NB4 (cell line): ENCODE measurements at regions not wholly inside any gene's neighbourhood (a gene's known extent, or its start where the extent isn't known, plus 50 kb on each side); places are given as distances from the start of the nearest gene placed in this dataset.

Source experiments
- POLR2A ChIP-seq: IDR thresholded peaks from 2 replicates; pipeline ENCODE4 v1.6.1; 2011; ENCODE audit warnings: mild to moderate bottlenecking; ENCODE audit not compliant: insufficient read length; ENCODE audit errors: extremely low read depth
- TF ChIP-seq, protein P1 (sequence below): IDR thresholded peaks from one replicate; pipeline ENCODE4 v1.5.1; 2012; ENCODE audit warnings: low read depth, low read length
- TF ChIP-seq, protein P2 (sequence below): IDR thresholded peaks from 2 replicates; pipeline ENCODE4 v1.6.1; 2011; ENCODE audit warnings: low read depth, low read length

- TF ChIP-seq, protein P1, sequence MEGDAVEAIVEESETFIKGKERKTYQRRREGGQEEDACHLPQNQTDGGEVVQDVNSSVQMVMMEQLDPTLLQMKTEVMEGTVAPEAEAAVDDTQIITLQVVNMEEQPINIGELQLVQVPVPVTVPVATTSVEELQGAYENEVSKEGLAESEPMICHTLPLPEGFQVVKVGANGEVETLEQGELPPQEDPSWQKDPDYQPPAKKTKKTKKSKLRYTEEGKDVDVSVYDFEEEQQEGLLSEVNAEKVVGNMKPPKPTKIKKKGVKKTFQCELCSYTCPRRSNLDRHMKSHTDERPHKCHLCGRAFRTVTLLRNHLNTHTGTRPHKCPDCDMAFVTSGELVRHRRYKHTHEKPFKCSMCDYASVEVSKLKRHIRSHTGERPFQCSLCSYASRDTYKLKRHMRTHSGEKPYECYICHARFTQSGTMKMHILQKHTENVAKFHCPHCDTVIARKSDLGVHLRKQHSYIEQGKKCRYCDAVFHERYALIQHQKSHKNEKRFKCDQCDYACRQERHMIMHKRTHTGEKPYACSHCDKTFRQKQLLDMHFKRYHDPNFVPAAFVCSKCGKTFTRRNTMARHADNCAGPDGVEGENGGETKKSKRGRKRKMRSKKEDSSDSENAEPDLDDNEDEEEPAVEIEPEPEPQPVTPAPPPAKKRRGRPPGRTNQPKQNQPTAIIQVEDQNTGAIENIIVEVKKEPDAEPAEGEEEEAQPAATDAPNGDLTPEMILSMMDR = no peak
- TF ChIP-seq POLR2A = no peak
- TF ChIP-seq, protein P2, sequence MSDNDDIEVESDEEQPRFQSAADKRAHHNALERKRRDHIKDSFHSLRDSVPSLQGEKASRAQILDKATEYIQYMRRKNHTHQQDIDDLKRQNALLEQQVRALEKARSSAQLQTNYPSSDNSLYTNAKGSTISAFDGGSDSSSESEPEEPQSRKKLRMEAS = no peak
Measured at GRCh38 chr2:109726379-109727270, 67.5 kb upstream of the RGPD5 start.
